WTC11 (cell line): ENCODE measurements at regions not wholly inside any gene's neighbourhood (a gene's known extent, or its start where the extent isn't known, plus 50 kb on each side); places are given as distances from the start of the nearest gene placed in this dataset.

ENCODE experiments used
- CTCF ChIP-seq: fragments of 200-600 bp; IDR thresholded peaks from 2 replicates; pipeline ENCODE4 v1.8.0; 2022; ENCODE audit warnings: antibody characterized with exemption
- JUN ChIP-seq: sonication (generic); formaldehyde crosslinking; IDR thresholded peaks from 2 replicates; pipeline ENCODE4 v1.8.0; 2023; ENCODE audit warnings: mild to moderate bottlenecking, missing genetic modification reagents
- PREB ChIP-seq: sonication (generic); formaldehyde crosslinking; IDR thresholded peaks from 2 replicates; pipeline ENCODE4 v1.8.1; 2022; ENCODE audit warnings: mild to moderate bottlenecking, missing genetic modification reagents, moderate library complexity, borderline replicate concordance
- ZNF121 ChIP-seq: sonication (generic); formaldehyde crosslinking; IDR thresholded peaks from 2 replicates; pipeline ENCODE4 v1.8.0; 2023; ENCODE audit warnings: missing genetic modification reagents
- TF ChIP-seq, protein P1 (sequence below): sonication (generic); formaldehyde crosslinking; IDR thresholded peaks from 2 replicates; pipeline ENCODE4 v1.8.1; 2022; ENCODE audit warnings: mild to moderate bottlenecking, moderate library complexity, missing genetic modification reagents

GRCh38 chr1:221497046-221497445 lies 244.8 kb downstream of the DUSP10 start:
- TF ChIP-seq JUN (no peak), PREB (no peak), CTCF (no peak), ZNF121 (no peak)
- TF ChIP-seq, protein P1, sequence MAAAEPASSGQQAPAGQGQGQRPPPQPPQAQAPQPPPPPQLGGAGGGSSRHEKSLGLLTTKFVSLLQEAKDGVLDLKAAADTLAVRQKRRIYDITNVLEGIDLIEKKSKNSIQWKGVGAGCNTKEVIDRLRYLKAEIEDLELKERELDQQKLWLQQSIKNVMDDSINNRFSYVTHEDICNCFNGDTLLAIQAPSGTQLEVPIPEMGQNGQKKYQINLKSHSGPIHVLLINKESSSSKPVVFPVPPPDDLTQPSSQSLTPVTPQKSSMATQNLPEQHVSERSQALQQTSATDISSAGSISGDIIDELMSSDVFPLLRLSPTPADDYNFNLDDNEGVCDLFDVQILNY: no peak
